D721Med (cell line): ENCODE measurements at regions not wholly inside any gene's neighbourhood (a gene's known extent, or its start where the extent isn't known, plus 50 kb on each side); places are given as distances from the start of the nearest gene placed in this dataset.

Source experiments
- DNase-seq: peaks from one replicate; pipeline ENCODE4 v3.0.0; 2011; ENCODE audit warnings: low spot score; ENCODE audit not compliant: insufficient read length
- FAIRE-seq: peaks from 2 replicates; lab custom pipeline; 2011; peaks lifted over from hg19 to GRCh38; lab: Jason Lieb, UNC
- CTCF ChIP-seq: IDR thresholded peaks from 2 replicates; pipeline ENCODE4 v1.5.1; 2012; ENCODE audit warnings: mild to moderate bottlenecking, control low read depth; ENCODE audit not compliant: insufficient read depth; ENCODE audit errors: missing control alignments

GRCh38 chr3:98969295-98969694, 67.8 kb upstream of the DCBLD2 start:
- DNase-seq (no peak), FAIRE-seq (no peak)
- TF ChIP-seq CTCF: no peak

GRCh38 chr3:98968824-98969223, 67.3 kb upstream of the DCBLD2 start:
- no peak for TF ChIP-seq CTCF
- FAIRE-seq: no peak
- DNase-seq: no peak

GRCh38 chr3:98968347-98968746, 66.9 kb upstream of the DCBLD2 start:
- no peak for DNase-seq
- TF ChIP-seq CTCF: no peak
- FAIRE-seq: no peak

- DNase-seq (no peak), FAIRE-seq (no peak)
- no peak for TF ChIP-seq CTCF
Measured at GRCh38 chr3:98967758-98968157, 66.3 kb upstream of the DCBLD2 start.

- FAIRE-seq (no peak), DNase-seq (no peak)
- no peak for TF ChIP-seq CTCF
Measured at GRCh38 chr3:98966862-98967546, 65.5 kb upstream of the DCBLD2 start.

- no peak for DNase-seq
- FAIRE-seq: no peak
- TF ChIP-seq CTCF: no peak
Measured at GRCh38 chr3:98966434-98966833, 64.9 kb upstream of the DCBLD2 start.

- no peak for FAIRE-seq
- TF ChIP-seq CTCF: no peak
- no peak for DNase-seq
Measured at GRCh38 chr3:98964784-98965183, 63.3 kb upstream of the DCBLD2 start.
